ENCODE measurements at regions not wholly inside any gene's neighbourhood (a gene's known extent, or its start where the extent isn't known, plus 50 kb on each side); places are given as distances from the start of the nearest gene placed in this dataset.

DNA sequence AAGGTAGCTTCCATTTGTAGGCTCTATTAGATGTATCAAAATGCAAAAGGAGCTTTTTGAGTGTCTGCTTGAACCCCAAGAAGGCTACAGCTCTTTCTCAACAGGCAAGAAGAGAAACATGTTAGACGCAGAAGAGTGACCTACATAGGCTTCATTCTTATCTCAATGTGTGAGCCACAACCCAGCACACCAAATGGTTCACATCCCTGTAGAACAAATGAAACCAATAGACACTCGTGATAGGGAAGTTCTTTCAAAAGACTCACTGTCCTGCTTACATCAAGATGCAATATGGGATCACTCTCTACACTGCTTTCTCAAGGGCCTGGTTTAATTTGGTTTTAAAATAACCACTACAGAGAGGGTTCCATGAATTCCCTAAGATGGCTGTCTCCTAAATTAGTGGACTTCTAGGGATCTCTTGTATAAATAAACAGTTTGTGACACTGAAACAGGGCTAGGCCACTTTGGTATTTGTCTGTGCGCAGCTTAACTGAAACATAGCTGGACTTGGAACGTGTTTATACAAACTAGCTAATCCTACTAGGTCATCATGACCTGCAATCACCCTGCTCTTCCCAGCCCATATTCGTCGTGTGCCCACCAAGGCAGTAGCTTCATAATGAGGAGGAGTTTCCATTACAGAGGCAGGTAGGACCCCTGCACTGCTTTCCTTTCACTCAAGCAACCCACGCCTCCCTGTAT lies 225.4 kb upstream of the PREP start:
- DNase-seq = no peak

DNA sequence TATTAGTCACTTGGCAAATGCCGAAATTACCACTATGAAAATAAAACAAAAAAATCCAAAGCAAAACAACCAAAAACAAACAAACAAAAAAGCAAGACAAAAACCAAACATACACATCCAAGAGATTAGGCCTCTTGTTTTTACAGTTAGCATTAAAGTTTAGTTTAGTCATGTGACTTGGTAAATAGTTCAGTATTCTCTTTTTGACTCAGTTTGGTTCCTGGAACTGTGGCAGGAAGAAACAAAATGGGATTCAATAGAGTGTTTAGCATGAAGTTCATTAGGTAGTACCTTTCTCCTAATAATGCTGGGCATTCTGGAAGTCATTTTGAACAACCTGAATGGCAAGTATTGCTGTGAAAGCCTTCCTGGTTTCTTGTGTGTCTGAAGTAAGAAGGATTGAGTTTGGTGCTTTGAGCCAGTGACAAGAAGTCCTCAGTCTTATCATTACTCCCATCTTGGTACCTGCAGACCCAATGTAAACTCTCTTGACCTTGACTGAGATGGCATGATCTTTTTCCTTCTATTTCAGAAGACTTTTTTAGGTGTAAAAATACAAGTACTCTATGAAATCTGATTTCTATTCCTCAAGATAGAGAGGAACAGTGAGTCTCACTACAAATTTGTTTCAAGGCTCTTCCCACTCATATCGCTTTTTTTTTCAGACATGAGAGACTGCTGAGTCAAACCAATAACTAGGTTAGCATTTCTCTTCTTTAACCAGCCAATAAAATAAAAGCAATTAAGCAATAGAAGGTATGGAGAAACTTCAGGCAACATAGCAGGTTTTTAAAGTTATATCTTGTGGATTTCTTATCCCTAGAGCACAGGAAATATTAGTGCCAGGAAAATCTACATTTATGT lies 223.6 kb upstream of the PREP start:
- DNase-seq = no peak

DNA sequence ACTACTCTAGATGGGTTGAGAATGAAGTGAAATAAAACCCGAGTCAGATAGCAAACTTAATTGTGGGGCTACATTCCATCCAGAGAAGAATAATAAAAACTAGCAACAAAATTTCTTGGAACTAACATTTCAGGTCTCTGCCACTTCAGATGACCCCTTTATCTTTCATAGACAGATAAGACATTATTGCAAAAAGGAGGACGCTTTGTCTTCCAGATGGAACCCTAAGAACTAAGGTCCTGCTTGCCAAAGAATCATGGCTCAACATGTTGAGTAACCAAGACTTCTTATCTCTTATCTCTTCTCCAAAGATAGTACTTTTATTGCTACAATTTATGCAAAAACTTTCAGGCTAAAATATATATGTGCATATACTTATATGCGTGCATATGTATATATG lies 221.1 kb upstream of the PREP start:
- DNase-seq = peak; percentile 16

DNA sequence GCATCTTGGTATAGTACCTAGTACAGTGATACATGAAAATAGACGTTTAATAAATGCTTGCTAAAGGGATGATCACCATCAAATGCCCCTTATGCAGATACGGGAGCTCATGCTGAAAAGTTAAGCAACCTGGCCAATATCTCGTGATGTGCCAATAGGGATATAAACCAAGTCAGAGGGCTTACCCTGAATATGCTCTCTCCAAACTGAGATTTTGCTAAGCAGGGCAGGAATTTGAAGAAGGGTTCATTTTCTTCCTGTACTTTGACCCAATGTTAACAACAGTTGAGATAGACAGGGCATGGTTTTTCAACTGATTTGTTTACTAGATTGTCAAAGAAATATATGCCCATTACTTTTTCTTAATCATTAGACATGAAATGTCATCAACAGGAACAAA lies 219.3 kb upstream of the PREP start:
- DNase-seq = no peak

DNA sequence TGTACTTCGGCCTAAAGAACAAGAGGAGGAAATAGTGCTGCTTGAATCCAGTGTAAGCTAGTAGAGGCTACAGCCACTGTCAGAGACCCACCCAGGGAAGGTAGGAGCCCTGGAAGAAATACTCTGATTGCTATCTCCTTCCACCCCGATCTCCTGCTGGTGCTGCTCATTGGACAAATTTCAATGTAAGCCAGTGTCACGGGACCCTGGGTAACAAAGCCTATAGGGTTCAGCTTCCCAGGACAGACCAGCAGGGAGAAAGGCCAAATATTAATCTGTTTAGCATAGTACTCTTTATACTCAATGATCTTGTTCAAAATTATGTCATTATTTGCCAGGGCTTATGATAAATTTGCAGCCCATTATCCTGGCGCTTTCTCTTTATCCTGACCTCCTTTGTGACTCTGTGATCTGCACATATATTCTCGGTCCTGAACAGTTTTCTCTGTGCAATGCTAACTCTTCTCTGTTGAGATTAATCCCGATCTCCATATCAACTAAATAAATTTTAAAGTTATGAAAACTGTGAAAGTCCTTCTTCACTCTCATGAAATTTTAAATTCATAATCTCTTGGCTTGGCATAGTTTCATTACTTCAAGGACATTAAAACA lies 218.8 kb upstream of the PREP start:
- no peak for DNase-seq

DNA sequence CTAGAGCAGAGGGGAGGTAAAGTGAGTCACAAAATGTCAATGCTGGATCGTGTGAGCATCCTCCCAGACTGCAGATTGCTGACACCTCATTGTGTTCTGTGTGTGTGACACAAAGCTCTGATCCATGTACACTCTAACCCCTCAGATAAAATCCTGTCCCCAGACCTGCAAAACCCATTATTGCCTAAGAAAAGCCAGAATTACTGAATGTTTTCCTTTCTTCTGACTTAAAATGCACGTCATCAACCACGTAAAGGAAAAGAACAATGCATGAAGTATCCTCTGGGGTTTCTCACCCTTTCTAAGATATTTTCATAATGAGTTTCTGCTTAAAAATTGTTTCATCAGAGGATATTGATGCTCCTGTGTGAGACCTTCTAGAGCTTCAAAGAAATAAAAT lies 218.0 kb upstream of the PREP start:
- no peak for DNase-seq

DNA sequence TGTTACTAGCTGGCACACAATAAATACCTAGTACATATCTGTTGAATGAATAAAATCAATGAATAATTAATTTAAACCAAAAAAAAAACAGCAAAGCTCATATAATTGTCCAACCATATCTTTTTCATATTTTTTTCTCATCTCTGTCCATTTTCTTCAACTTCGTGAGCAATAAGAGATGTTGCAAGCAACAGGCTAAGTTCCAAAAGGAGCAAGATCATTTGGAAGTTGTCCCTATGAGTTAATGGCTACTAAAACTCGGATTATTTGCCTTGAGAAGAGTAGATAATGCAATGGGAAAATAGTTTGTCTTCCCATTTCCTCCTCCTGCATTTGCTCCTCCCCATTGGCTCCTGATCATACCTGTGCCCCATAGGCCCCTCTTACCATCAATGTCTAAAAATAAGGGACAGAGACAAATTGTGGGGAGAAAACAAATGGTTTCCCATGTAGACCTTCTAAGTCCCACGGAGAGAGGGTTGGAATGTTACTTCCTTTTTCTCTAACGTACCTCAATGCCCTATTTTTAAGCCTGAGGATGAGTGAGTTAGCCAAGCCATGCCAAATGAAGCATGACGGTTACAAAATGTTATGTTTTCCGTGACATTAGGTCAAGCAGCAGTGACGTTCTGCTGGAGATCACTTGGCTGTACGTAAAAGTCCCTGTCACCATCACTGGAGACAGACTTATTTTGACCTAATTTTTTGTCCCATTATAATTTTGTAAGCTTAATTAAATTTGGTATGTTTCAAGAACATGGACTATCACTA lies 217.3 kb upstream of the PREP start:
- no peak for DNase-seq

DNA sequence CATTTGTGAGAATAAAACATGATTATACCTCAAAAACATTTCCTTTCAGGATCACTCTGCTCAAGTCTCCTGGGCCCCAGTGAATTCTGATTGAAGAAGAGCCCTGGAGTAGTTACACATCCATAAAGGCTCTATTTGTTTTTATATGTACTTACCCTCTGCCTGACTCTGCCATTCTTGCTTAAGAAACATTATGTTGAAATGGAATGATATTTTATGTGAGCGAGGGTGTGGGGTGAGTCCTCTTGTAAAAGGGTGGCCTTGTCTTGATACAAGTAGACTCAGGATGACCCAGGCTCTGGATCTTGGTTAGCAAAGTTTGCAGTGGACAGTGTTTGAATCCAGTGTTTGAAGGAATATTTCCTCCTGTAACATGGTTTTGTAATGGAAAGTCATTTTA lies 215.4 kb upstream of the PREP start:
- DNase-seq = no peak

DNA sequence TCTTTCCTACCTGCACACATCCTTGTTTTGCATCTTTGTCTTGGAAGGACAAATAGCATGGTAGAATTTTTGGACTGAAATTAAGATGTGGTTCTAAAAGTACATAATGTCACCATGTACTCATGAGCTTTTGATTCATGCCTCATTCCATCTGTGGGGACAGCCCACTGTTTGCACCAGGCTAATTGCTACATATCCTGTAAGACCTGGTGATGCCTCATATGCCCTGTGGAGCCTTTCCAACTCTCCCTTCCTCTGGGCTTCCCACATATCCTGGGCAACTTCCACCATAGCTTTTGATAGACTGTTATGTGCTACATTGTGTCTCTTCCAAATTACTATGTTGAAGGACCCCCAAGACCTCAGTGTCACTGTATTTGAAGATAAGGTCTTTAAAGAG lies 213.6 kb upstream of the PREP start:
- no peak for DNase-seq

DNA sequence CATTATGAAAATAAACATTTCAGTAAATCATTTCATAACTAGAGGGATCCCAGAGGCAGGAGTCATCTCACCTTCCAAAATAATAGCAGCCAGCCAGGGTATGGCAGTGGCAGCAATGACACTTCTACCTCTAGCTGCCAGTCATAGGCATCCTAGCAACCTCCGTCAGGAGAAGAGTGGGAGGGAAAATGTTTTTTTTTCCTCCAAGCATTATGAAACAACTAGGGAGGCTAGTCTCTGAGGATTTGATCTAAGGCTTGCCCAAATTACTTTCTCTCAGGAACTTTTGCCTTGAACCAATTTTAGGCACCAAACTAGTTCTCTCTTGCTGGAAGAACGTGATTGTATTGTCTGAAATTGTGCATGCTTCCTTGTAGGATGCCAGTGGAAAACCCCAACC lies 208.7 kb upstream of the PREP start:
- no peak for DNase-seq

DNA sequence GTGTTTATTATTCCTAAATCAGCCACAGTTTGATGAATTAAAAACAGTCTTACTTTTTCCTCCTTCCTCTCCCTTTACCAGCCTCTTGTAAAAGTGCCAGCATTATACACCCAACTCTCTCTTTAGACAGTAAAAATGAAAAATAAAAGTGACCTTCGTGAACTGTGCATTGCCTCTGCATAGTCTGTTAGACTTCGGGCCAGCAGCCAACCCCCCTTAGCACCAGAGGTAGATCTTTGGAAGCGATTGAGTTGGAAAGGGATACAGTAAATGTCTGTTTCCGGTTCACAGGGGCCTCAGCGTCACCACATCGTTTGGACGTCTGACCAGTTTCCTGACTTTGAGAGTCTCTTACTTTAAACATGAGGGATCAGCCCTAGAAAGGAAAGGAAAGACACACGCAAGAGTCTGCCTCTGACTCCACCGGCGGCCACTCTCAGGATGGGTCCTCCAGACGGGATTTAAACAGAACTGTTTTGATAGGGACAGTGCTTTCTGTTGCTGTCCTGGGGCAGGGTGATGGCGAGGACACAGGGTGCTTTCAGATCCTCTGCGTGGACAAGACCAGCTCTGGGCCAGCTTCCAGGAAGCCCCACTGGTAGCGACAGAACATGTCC lies 206.6 kb upstream of the PREP start:
- DNase-seq = no peak

DNA sequence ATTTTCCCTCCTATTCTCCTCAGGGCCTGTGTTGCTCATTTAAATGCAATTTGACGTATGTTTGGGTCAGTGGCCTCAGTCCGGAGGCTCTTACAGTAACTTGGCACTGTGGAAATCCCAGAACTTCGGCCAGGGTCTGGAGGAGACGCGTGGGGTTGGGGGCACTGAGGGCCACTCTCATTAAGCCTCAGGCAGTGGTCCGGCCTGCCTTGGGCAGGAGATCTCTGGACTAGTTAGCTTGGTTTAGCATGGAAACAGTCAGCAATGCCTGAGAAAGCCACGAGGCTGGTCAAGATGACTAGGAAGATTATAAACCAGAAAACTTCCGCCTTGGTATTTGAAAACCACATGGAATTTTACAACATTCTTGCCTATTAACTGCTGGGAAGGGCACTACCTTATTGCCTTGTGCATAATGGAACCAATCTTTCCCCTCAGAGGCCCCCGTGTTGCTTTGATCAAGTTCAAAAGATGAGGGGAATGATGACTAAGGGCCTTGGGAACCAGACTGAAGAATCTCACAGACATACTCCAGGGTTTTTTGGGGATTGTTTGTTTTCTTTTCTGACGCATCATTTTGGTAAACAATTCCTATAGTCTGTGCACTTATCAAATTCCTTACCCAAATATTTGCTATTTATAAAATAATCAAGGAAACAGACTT lies 206.0 kb upstream of the PREP start:
- no peak for DNase-seq

DNA sequence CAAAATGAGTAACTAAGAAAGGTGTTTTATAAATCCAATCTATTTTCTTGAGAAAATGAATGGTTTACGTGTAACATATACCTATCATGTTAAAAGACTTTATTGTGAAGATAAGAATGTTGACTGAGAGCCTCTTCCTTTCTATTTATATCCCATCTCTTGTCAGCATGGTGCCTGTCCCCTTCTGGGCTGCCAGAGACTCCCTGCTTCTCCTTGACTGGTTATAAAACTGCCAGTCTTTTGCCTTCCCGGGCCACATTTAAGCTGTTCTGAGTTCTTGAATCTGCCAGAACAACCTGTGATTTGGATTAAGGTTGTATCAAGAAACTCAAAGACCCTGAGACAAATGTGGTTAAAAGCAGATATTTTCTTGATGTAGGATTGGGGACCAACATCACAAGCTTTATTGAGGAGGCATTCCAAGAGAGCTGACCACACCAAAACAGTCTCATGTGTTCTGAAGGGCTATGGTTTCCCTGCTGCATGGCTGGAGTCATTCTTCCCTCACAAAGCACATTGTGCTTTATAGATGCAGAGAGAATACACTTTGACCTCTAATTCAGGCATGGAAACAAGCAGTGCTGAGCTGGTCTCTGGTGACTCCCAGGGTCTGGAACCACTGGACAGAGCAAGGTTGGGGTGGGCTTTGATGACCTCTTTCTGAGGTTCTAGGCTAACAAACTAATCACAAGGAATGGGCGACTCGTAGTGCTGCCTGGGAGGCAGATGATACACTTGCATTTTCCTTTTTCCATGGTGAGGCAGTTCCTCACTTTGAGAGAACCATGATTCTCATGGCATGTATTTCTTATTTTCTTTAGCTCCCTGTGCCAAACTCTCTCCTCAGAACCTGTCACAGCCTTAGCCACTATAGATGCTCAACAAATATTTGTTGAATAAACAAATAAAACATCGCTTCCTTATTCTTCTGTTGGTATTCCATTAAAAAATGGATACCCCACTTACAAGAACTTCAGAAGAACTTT lies 205.0 kb upstream of the PREP start:
- no peak for DNase-seq

DNA sequence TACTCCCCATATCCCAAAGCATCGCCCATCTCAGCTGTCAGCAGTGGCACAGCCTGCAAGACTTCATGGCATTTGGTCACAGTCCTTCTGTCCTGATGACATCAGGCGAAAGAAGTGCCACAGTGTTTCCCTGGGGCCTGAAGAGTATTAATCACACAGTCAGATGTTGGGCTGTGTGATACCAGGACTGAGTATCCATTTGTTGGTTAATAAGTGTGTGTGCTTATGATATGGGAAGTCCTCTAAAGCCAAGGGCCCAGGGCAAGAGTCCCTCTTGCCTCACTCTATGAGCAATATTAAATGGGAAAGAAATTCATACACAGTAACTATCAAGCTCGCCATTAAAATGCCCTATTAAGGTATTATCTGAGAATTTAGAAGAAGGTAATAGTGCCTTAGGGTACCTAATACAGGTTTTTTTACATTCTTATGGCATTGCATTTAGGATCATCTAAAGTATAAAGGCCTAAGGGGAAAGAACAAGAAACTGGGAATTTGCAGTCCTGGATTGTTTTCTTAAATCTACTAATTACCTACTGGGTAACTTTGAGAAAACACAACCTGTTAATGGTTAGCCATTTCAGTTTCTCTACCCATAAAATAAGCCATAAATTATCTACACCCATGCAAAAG lies 204.1 kb upstream of the PREP start:
- DNase-seq = no peak

DNA sequence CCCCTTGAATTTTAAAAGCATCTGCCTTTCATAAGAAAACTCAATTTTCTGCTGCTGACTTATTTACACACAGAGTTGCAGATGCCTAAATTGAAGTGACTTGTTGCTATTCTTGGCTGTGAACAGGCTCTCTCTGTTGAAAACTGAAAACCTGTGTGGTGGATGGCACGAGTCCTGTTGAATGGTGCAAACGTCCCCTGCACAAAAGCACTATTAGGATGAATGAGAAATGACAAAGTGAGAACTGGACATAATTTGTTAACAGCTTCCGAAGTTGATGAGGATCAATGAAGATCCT lies 201.7 kb upstream of the PREP start:
- DNase-seq = no peak

DNA sequence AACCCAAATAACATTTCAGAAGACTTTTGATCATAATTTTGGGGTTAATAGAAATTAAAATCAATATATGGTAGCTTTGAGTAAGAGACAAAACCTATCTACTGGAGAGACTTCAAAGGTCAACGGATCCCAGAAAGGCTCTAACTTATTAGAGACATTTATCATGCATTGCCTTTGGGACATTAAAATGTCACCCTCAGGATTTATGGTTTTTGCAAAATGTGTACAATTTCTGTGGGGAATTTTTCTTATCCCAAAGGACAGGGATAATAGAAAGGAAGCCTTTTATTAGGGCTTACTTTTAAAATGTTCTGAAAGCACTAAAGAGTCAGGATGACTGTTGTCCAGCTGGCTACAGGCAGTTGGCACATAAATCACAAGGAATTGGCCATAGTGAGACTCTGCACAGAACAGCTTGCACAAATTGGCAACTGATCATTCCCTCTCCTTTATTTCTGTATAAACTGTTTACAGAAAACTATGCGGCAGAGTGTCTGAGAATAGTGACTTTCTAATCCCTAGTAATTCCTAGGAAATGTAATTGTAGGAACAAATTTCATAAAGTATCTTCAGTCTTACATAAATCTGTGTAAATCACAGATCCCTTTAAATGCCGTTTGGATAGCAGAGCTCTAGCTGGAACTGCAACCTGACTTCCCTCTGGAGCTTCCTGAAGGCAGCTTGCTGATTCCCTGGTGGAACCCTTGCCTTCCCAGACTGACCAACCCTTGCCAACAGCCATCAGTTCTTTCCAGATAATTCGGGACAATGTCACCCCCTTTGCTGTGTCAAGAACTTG lies 201.1 kb upstream of the PREP start:
- DNase-seq = no peak

DNA sequence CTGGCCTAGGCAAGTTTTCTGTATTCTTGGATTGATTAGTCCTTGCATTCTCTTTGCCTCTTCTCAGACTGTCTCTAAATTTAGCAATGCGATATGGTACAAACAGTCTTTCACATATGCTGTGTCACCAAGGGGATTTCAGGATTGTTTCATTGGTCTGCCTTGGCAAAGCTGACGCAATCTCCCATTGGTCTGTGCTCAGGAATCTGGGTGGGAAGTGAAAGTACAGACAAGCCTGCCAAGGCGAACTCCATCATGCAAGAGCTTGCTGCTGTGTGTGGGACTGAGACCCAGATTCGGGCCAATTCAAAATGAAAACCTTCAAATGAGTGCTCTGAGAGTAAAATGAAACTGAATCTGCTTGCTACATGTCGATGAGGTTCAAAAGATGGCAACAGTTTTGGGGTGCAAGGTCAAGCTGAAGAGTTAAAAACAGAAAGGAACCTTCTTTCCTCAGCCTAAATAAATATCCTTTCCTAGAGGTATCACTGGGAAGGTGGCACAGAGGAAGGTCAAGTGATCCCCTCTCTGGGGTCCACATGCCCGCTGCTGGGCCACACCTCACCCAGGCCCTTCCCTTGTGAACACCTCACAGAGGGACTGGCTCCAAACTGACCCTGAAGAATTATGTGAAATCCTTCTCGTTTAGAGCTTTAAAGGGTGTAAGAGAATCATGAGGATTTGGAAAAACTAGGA lies 198.8 kb upstream of the PREP start:
- DNase-seq = no peak

DNA sequence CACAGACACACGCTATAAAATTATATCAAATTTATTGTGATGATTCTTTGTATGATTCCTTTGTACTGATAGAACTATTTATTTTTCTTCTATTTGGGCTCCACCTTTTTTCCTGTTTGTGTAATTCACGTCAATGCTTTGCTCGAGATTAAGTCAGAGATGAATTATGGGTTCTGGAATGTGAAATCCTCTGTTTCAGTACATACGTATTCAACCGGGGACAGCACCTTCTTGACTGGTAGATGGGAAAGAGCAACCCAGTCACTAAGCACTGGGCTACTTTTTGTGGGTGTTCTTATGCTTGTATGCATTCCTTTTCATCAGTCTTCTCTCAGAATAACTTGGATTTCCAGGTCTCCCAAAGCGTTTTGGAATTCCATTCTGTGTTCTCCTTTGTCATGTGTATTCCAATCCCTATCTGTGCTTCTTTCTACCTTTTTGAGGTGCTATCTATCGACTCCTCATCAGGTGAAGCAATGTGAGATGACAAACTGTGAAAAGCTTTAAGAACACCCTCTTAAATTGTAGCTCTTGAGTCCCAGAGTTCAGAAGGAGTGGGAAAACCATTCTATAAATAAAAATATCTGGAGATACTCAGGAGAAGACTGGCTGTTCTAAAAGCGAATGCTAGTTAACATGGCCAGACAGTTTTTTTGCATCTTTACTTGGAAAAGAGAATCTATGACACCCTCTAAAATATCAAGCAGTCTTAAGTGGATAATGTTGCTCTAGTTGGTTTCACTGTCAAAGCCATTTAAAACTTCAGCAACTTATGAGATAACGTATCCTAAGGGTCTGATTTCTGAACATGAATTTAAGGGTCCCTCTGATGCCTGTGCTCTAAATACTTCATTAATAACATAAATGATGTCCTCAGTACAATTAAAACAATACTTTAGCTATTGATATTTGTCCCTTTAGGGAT lies 197.7 kb upstream of the PREP start:
- no peak for DNase-seq

Measured in hematopoietic multipotent progenitor cell treated with erythropoietin and hydrocortisone succinate and interleukin-3 and kit ligand, for 6 days (in vitro differentiated cells).